Erythroblast (primary cell): ENCODE measurements at regions not wholly inside any gene's neighbourhood (a gene's known extent, or its start where the extent isn't known, plus 50 kb on each side); places are given as distances from the start of the nearest gene placed in this dataset.

Source experiments
- GATA1 ChIP-seq: IDR thresholded peaks from 2 replicates; pipeline ENCODE4 v1.6.1; 2011; ENCODE audit warnings: low read depth, mild to moderate bottlenecking, control low read depth, low read length, moderate library complexity
- POLR2A ChIP-seq: IDR thresholded peaks from 2 replicates; pipeline ENCODE4 v1.6.1; 2011; ENCODE audit warnings: mild to moderate bottlenecking, low read length

DNA sequence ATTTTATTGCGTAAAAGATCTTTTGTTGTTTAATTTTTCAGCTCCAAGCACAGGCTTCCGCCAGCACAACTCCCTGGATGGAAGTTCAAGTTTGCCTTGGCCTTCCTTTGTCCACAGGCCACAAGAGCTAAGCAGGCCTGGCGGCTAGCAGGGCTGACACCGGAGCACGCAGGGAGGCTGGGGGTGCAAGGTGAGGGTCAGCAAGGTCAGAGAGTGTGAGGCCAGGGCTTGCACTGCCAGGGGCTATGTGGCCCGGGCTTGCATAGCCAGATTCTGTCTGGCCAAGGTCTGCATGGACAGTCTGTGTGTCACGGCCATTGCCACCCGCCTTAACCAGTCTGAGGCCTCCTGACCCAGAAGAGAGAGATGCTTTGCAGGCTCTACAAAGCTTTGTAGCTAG, 123.9 kb downstream of the BCOR start:
- TF ChIP-seq POLR2A (no peak), GATA1 (no peak)
